ENCODE measurements at regions not wholly inside any gene's neighbourhood (a gene's known extent, or its start where the extent isn't known, plus 50 kb on each side); places are given as distances from the start of the nearest gene placed in this dataset.

GRCh38 chr12:131364903-131365820 is 345.7 kb upstream of the SFSWAP start:
- H2AFZ ChIP-seq (replicated peaks; ENCODE audit: low read length, poor library complexity): no peak overlapping the region
- H3K9ac ChIP-seq (ENCODE audit: low read depth, low read length): no peak overlapping the region
- no peak overlapping the region for H2BK120ac ChIP-seq (ENCODE audit: low read depth, low read length)
- intact Hi-C loops (cut with micrococcal nuclease) (no loop called here), in situ Hi-C loops (cut with MboI; ENCODE audit: low sequenced_read_pairs) (no loop called here), dilution Hi-C loops (cut with HindIII; ENCODE audit: low sequenced_read_pairs, unreplicated experiment) (no loop called here)
- H3K23ac ChIP-seq (ENCODE audit: low read depth, low read length): no peak overlapping the region
- BruUV-seq (replicated peaks): no TSS peak
- POLR2A ChIA-PET (ENCODE audit: unreplicated experiment): no interaction called here
- no peak overlapping the region for H2BK5ac ChIP-seq (ENCODE audit: low read depth, low read length, poor library complexity, severe bottlenecking)
- no peaks in the 10 kb centered on the region for H3K79me1 ChIP-seq (ENCODE audit: low read depth in 1 of 2, low read length in 2 of 2)
- TF ChIP-seq POLR2A (IDR thresholded peaks at IDR 0.05; ENCODE audit: low read depth, low read length): no peak
- TF ChIP-seq BHLHE40 (IDR thresholded peaks at IDR 0.05; ENCODE audit: low read depth, low read length): no peak
- no peak for TF ChIP-seq RFX5 (IDR thresholded peaks at IDR 0.05; ENCODE audit: low read depth, low read length)
- no peak for TF ChIP-seq MAFK (IDR thresholded peaks at IDR 0.05; ENCODE audit: low read depth, low read length)
- H4K8ac ChIP-seq (ENCODE audit: low read depth in 2 of 2, low read length in 2 of 2): no peak overlapping the region
- H2BK20ac ChIP-seq (ENCODE audit: low read depth, low read length): no peak overlapping the region
- H3K4me1 ChIP-seq (ENCODE audit: control insufficient read depth, insufficient read depth, low read length): no peaks in the 10 kb centered on the region
- H2AK5ac ChIP-seq (ENCODE audit: low read depth, low read length): no peak overlapping the region
- no peak overlapping the region for H2AK9ac ChIP-seq (replicated peaks; ENCODE audit: low read depth, low read length, poor library complexity)
- WGBS, 2 experiments (ENCODE audit: extremely low coverage in 2 of 2, insufficient read length in 1 of 2): 70% methylated on average over 2 of the region's 12 CpGs; no CpG with 5 or more reads in 1 of the 2 experiments
- CTCF ChIA-PET: no interaction called here
- H4K5ac ChIP-seq (ENCODE audit: low read depth, low read length): no peak overlapping the region
- H3K14ac ChIP-seq (replicated peaks; ENCODE audit: low read depth, low read length): no peak overlapping the region
- H3K9me3 ChIP-seq (ENCODE audit: control insufficient read depth, insufficient read depth, low read length): peaks cover 46% of the 10 kb centered on the region
- no peak for ATAC-seq (ENCODE audit: low read depth)
- no peak overlapping the region for H3K4ac ChIP-seq (ENCODE audit: low read depth, low read length)
- no peaks in the 10 kb centered on the region for H3K9me1 ChIP-seq (ENCODE audit: insufficient read depth, low read length)
- H3K18ac ChIP-seq (ENCODE audit: low read depth, low read length): no peak overlapping the region
- H3K27ac ChIP-seq (ENCODE audit: insufficient read depth, low read length): no peak overlapping the region
- no peaks in the 10 kb centered on the region for H3K27me3 ChIP-seq (ENCODE audit: control insufficient read depth, insufficient read depth, low read length)
- no peak overlapping the region for H4K91ac ChIP-seq (ENCODE audit: insufficient read depth, low read depth, low read length)
- H3K56ac ChIP-seq (ENCODE audit: extremely low read depth, insufficient read depth, low read length): no peak overlapping the region
- H4K20me1 ChIP-seq (ENCODE audit: insufficient read depth, low read length): no peaks in the 10 kb centered on the region
- no peaks in the 10 kb centered on the region for H3K36me3 ChIP-seq (ENCODE audit: control insufficient read depth, insufficient read depth, low read length)
- no peak overlapping the region for H2BK15ac ChIP-seq (ENCODE audit: low read depth, low read length)
- no peak for DNase-seq
- no peak overlapping the region for H3K4me2 ChIP-seq (ENCODE audit: low read depth, low read length)
- no peak overlapping the region for H3K4me3 ChIP-seq (ENCODE audit: insufficient read depth, low read depth, low read length)

Data from IMR-90 (cell line).